Fibroblast of lung (primary cell): ENCODE measurements at regions not wholly inside any gene's neighbourhood (a gene's known extent, or its start where the extent isn't known, plus 50 kb on each side); places are given as distances from the start of the nearest gene placed in this dataset.

Experiments used
- EZH2 ChIP-seq: IDR thresholded peaks from 2 replicates; pipeline ENCODE4 v1.5.1; 2012; ENCODE audit warnings: low read length, control low read depth, mild to moderate bottlenecking; ENCODE audit errors: missing control alignments
- TF ChIP-seq, protein P1 (sequence below), 2 donors: IDR thresholded peaks in 1 of 2; conservative IDR thresholded peaks in 1 of 2; 1 replicate in 1 of 2; 2 replicates in 1 of 2; pipeline ENCODE4 v1.5.1; 2011 to 2012; ENCODE audit warnings: low read length in 2 of 2, control low read depth in 1 of 2, inconsistent platforms in 1 of 2, low read depth in 1 of 2, mild to moderate bottlenecking in 1 of 2

DNA sequence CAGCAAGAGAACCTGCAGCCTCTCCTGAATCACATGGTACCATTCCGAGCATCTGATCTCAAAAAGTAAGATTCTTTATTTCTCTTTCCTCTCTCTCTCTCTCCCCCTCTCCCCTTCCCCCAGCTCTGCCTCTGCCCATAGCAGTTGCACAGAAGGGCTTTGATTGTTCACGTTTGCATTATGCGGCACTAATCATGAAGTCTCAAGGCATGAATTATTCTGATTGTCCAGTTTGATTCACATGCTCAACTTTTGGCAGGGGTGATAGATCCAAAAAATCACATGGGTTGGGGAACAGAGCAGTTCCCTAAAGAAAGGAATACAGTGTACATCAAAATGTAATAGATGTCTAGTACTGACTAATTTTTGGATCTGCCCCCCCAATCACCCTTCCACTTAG is 380.0 kb upstream of the SOX9 start:
- no peak for TF ChIP-seq EZH2
- TF ChIP-seq, protein P1, sequence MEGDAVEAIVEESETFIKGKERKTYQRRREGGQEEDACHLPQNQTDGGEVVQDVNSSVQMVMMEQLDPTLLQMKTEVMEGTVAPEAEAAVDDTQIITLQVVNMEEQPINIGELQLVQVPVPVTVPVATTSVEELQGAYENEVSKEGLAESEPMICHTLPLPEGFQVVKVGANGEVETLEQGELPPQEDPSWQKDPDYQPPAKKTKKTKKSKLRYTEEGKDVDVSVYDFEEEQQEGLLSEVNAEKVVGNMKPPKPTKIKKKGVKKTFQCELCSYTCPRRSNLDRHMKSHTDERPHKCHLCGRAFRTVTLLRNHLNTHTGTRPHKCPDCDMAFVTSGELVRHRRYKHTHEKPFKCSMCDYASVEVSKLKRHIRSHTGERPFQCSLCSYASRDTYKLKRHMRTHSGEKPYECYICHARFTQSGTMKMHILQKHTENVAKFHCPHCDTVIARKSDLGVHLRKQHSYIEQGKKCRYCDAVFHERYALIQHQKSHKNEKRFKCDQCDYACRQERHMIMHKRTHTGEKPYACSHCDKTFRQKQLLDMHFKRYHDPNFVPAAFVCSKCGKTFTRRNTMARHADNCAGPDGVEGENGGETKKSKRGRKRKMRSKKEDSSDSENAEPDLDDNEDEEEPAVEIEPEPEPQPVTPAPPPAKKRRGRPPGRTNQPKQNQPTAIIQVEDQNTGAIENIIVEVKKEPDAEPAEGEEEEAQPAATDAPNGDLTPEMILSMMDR (conservative IDR thresholded peaks at IDR 0.05 in 1 of 2, IDR thresholded peaks at IDR 0.05 in 1 of 2; ENCODE audit: low read depth in 1 of 2, low read length in 2 of 2), result no peak
